HG03354 (cell line): ENCODE measurements at regions not wholly inside any gene's neighbourhood (a gene's known extent, or its start where the extent isn't known, plus 50 kb on each side); places are given as distances from the start of the nearest gene placed in this dataset.
A peak's percentile ranks its signal among the peaks of the same experiment; 100 is the strongest.
"Not testable (repeated sequence)": the region's sequence is repeated elsewhere in the genome, so short reads cannot be mapped to it uniquely, and the experiment has no call there.

Source experiments
- ATAC-seq: cut with Tn5 transposase; IDR thresholded peaks from one replicate; pipeline ENCODE4 v1.9.1; 2021; ENCODE audit warnings: mild to moderate bottlenecking; ENCODE audit not compliant: unreplicated experiment, poor library complexity, severe bottlenecking

DNA sequence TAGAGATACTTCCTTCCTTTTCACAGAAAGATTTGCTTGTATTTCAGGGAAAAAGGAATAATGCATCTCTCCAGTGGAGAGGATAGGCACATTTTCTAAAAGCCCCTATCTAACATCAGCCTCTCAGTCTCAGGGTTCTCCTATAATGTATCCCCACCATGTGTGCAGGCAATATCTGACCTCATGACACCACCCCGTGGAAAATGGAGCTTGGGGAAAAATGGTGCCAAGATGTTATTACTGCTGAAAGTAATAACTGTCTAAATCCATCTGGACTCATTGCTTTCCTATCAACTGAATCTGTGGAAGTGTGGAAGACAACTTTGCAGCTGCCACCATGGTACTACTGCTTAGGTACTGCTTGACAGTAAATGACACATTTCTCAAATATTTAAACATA lies 574.3 kb downstream of the LRRC70 start:
- no peak for ATAC-seq

DNA sequence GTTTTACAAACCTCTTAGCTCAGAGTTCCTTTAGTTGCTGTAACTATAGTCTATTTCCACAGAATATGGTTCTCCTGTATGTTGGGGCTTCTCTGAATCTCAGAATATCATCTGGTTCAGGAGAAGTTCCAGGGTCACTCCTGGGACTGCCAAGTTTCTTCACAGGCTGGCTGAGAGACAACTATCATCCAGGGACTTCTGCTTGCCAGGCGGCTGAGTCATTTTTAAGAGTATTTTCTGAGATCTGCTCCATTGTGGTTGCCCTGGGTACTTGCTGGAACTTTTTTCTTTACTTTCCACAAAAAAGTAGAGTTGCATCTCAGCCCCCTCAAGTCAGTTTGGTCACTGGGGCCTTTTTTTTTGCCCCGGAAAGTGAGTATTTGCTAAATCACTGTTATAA lies 566.5 kb downstream of the LRRC70 start:
- no peak for ATAC-seq

DNA sequence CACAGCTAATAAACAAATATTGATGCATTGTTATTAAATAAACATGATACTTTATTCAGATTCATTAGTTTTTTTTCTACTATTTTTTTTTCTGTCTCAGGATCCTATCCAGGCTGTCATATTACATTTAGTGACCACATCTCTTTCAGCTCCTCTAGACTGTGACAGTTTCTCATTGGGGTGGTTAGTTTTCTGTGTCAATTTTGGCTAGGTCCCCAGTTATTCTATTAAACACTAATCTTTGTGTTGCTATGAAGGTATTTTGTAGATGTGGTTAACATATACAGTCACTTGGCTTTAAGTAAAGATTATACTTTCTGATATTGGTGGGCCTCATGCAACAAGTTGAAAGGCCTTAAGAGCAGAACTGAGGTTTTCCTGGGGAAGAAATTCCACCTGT lies 563.0 kb downstream of the LRRC70 start:
- ATAC-seq = no peak

- ATAC-seq = no peak
These were observed 556.7 kb downstream of the LRRC70 start for GRCh38 chr5:63135291-63135690.

DNA sequence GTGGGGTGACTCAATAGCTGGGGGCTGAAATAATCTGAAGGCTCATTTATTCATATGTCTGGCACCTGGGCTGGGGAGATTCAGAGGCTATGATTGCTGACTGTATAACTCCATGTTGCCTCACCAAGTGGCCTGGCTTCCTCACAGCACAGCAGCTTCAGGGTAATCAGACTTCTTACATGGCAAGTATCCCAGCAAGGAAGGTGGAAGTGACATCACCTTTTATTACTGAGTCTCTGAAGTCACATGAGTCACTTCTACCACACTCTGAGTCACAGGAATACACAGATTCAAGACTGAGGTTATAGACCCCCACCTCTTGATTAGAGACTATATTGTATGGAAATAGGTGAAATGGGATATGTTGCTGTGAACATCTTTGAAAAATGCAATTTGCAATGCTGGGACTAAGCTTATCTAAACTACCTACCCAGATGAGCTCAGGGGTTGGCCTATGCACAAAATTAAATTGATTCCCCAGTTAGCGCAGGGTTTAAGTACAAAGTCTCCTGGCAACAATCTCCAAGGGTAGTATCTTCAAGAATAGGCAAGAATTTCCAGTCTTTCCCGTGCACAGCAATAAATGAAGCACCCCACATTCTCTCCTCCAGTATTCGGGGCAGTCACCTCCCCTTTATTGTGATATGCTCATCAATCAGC lies 553.1 kb downstream of the LRRC70 start:
- no peak for ATAC-seq

- no peak for ATAC-seq
These were observed 550.1 kb downstream of the LRRC70 start for GRCh38 chr5:63128761-63129160.

- peak; percentile 78 for ATAC-seq
These were observed 549.4 kb downstream of the LRRC70 start for GRCh38 chr5:63128018-63128417.

DNA sequence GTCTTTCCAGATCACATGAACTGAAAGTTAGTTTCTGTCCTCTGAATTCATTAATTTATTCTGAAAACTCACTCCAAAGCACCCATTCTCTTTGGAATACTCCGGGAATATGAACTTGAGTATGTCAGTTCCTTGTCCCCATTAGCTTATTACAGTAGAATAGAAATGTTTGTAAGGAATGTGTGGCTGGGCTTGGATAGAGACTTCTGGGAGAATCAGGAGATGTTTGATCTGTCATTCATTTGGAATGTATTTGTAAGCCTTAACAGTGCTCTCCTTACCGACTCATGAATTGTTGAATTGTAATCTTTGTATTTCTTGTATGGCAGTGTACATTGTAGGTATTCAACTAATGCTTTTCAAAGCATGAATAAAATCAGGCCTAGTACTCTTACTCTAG lies 548.4 kb downstream of the LRRC70 start:
- no peak for ATAC-seq

DNA sequence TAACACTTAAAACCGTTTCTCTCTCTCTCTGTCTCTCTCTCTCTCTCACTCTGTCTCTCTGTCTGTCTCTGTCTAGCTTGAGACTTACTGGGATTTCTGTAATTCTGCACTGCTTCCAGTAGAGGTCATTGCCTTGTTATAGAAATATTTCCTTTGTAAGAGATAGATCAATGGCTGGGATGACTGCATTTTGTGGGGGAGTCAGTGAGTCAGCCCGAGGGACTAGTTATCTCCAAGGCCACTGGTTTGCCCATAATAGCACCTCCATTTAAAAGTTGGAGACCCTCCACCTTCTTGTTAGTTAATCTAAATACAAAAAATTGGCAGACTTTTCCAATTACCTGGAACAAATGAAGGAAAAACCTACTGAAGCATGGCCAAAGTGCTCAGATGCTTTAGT lies 547.2 kb downstream of the LRRC70 start:
- ATAC-seq = peak; percentile 76

GRCh38 chr5:63125392-63125791 lies 546.8 kb downstream of the LRRC70 start:
- ATAC-seq = no peak

GRCh38 chr5:63124266-63124665 lies 545.6 kb downstream of the LRRC70 start:
- no peak for ATAC-seq

GRCh38 chr5:63121471-63121870 lies 542.9 kb downstream of the LRRC70 start:
- no peak for ATAC-seq

DNA sequence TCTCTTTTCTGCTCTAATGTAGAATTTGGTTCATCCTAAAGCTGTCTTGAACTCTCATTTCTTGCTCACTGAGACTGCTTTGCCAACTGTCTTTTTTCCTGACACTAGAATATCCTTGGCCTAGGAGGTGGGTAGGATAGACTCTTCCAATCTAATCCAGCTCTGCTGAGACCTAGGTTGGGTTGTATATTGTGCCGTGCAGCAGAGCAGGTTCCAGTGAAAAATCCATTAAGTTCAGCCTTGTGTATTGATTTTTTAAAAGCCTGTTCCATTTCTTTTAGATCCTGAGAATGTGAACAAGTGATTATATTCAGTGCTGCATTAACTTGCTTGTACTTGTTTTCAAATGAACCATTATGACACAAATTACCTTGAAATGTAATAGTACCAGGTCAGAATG lies 539.6 kb downstream of the LRRC70 start:
- ATAC-seq = no peak

DNA sequence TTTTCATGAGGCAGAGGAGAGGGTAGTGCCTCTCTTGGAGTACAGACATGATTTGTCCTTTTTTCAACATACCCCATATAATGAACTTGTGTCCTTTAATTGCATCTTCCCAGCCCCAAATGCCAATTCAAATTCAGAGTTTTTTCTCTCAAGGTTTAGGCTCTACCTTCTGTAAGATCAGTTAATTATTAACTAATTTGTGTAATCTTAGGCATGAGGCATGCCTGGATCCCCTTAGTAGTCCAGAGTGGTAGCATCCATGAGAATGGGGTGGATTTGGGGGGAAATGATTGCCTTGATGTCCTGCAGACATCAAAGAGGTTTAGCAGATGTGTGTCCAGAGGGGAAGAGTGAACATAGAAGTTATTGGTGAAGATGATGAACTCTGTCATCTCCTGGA lies 533.3 kb downstream of the LRRC70 start:
- no peak for ATAC-seq

DNA sequence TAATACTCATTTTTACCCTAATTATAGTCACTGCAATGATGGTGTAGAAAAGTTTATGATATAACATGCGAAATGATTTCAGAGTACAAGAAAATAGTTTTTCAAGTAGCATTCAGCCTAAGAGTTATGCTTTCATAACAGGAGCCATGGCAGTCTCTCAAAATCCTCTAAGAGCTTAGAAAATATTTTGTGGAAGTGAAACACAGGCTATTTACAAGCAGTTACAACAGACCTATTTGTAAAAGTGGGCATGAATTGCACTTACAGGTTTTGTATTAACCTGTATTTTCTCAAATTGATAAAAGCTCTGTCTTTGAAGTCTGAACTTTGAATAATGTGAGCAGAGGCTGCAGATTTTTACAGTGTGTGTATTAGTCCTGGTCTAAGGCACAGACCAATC lies 523.3 kb downstream of the LRRC70 start:
- ATAC-seq = peak; percentile 72

DNA sequence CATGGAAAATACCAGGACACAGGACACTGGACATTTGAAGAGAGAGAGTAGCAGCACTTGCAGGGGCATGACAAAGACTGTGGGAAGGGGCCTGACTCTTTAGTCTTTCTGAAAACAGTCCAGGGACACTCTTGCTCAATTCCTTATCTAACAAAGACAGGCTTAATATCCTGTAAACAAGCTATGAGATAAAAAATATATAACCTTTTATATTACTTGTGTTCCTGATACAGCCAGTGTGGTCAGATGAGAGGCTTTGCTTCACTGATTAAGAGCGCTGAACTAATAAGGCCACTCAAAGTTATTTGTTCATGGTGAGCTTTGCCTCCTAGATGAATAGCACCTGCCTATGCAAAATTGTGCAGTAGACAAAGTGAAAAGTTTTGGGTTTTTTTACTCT lies 518.7 kb downstream of the LRRC70 start:
- no peak for ATAC-seq

DNA sequence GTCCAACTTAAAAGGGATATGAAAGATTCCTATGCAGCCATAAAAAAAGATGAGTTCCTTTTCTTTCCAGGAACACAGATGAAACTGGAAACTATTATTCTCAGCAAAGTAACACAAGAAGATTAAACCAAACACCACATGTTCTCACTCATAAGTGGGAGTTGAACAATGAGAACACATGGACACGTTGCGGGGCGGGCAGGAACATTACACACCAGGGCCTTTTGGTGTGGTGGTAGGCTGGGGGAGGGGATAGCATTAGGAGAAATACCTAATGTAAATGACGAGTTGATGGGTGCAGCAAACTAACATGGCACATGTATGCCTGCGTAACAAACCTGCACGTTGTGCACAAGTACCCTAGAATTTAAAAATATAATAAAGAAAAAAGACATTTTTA lies 516.1 kb downstream of the LRRC70 start:
- no peak for ATAC-seq

- ATAC-seq = no peak
These were observed 510.5 kb downstream of the LRRC70 start for GRCh38 chr5:63089147-63089546.

- ATAC-seq = no peak
These were observed 506.9 kb downstream of the LRRC70 start for GRCh38 chr5:63085561-63085960.

DNA sequence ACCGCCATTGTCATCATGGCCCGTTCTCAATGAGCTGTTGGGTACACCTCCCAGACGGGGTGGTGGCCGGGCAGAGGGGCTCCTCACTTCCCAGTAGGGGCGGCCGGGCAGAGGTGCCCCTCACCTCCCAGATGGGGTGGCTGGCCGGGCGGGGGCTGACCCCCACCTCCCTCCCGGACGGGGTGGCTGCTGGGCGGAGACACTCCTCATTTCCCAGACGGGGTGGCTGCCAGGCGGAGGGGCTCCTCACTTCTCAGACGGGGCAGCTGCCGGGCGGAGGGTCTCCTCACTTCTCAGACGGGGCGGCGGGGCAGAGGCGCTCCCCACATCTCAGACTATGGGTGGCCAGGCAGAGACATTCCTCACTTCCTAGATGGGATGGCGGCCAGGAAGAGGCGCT lies 505.1 kb downstream of the LRRC70 start:
- not testable (repeated sequence) for ATAC-seq

- ATAC-seq = no peak
These were observed 502.8 kb downstream of the LRRC70 start for GRCh38 chr5:63081402-63081801.

GRCh38 chr5:63070001-63070400 lies 491.4 kb downstream of the LRRC70 start:
- no peak for ATAC-seq
